ENCODE measurements at regions not wholly inside any gene's neighbourhood (a gene's known extent, or its start where the extent isn't known, plus 50 kb on each side); places are given as distances from the start of the nearest gene placed in this dataset.
"Not testable (repeated sequence)": the region's sequence is repeated elsewhere in the genome, so short reads cannot be mapped to it uniquely, and the experiment has no call there.

DNA sequence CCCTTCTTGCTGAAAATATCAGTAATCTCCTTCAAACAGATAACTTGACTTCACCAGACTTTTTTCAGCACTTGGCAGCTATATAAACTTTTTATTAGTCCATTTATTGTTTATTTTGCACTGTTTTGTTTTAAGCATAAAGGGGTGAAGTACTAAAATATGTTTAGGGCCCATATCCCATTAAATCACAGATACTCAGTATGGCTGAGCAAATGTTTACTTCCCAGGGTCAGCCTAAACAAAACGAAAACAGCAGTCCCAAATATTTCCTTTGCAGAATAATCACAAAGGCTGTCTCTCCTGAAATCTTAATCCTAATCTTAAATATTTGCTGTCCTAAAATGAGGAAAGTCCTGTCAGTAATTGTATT, 649.6 kb downstream of the TNS3 start:
- no peak for DNase-seq

DNA sequence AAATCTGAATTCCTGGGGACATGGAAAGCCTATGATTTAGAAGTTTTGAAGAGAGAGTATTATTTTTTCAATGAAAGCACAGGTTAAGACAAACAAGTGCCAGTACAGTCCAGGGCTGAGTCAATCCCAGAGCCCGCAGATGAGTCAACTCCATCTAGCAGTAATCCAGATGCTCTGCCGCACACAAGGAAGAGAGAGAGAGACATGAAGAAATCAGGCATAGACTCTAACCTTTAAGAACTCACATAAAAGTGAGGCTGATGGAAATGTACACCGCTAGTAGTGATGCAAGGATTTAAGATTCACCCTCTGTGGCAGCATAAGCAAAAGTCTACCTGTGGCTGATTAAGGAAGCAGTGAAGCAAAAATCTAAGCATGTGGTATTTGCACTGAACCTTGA, 651.5 kb downstream of the TNS3 start:
- DNase-seq: peak; percentile 69

DNA sequence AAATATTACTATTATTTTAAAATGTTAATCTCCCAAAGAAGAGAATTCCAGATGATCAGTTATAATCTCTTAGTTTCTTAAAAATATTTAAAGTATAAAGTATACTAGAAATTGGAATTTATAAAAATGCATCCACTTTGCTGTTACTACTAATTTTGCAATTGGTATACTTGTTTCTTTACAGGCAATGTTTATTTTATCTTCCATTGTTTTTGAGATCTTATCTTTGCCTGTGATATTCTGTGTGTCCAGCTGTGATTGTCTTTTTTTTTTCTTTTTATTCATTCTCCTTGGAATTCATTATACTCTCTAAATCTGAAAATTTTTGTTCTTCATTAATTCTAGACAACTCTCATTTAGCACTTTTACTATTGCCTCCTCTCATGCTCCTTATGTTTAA, 652.6 kb downstream of the TNS3 start:
- no peak for DNase-seq

- DNase-seq: no peak
Measured at GRCh38 chr7:46928719-46929118, 653.2 kb downstream of the TNS3 start.

DNA sequence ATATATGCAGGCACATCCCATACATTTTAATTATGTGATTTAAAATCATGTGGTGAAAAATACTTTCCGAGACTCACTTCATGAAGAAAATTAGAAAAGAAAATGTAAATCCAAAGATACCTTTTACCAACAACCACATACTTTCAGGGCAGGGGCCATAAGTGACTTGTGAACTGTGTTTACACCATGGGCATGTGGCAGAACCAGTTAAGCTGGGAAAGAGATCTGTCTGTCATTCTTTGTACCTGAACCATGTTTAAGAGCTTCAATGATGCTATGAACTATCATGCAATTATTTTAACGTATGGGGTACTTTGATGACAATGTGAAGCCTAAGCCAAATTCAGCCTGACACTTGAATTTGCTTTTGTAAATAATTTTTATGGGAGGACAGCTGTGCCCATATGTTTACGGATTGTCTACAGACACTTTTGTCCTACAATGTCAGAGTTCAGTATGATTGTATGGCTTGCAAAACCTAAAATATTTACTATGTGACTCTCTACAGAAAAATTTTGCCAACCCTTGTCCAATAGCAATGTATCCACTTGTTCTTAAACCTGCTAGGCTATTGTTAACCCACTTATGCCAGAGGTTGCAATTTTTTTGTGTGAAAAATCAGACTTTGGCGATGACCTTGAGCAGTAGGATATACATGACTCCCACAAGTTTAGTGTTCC, 654.6 kb downstream of the TNS3 start:
- no peak for DNase-seq

GRCh38 chr7:46916581-46916980, 665.3 kb downstream of the TNS3 start:
- DNase-seq: no peak

DNA sequence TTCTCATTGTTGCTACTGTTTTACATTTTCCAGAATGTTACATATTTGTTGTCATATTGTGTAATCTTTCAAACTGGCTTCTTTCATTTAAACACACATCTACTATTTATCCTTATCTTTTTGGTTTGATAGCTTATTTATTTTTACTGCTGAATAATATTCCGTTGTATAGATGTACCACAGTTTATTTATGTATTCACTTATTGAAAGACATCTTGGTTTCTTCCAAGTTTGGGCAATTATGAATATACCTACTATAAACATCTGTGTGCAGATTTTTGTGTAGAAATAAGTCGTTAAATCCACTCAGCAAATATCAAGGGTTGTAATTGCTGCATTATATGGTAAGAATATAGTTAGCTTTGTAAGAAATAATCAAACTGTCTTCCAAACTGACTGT, 669.2 kb downstream of the TNS3 start:
- no peak for DNase-seq

GRCh38 chr7:46909601-46910051, 672.3 kb downstream of the TNS3 start:
- DNase-seq: no peak

DNA sequence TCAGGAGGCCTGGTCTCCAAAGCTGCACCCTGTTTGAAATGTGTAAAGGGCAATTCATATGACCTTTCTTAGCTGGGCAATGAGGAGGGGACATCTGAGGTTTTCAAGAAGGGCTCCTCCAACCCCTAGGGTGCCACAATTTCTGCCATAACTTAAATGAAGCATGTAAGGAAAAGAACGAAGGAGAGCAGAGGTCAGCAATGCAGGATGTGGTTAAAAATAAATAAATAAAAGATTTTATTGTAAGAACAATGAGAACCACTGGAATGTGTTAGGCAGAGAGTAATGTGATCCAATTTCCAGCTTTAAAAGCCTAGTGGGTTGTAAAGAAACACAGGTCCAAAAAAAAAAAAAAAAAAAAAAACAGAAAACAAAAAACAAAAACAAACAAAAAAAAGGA, 673.1 kb downstream of the TNS3 start:
- no peak for DNase-seq

DNA sequence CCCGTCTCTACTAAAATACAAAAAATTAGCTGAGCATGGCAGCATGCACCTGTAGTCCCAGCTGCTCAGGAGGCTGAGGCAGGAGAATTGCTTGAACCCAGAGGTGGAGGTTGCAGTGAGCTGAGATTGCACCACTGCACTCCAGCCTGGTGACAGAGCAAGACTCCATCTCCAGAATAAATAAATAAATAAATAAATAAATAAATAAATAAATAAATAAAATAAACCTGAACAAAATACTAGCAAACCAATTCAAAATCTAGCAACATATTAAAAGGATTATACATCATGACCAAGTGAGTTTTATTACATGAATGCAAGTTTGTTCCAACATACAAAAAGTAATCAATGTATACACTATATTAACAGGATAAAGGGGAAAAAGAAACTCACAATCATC, 677.4 kb downstream of the TNS3 start:
- DNase-seq: not testable (repeated sequence)

DNA sequence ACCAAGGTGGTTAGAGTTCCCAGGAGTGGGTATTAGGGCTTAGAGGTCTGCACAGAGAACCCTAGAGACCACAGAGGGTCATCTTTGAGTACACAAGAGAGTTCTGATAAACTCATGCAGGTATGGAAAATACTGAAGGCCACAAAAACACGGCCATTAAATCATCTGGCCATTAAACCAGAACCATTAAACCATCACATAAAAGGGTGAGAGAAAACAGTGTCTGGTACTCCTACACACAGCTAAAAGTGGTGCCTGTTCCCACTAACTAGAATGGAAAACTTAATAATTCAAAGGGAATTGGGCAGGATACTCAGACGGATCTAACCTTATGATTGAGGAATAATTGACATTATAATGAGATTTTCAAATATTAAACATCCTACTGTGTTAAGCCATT, 679.4 kb downstream of the TNS3 start:
- no peak for DNase-seq

DNA sequence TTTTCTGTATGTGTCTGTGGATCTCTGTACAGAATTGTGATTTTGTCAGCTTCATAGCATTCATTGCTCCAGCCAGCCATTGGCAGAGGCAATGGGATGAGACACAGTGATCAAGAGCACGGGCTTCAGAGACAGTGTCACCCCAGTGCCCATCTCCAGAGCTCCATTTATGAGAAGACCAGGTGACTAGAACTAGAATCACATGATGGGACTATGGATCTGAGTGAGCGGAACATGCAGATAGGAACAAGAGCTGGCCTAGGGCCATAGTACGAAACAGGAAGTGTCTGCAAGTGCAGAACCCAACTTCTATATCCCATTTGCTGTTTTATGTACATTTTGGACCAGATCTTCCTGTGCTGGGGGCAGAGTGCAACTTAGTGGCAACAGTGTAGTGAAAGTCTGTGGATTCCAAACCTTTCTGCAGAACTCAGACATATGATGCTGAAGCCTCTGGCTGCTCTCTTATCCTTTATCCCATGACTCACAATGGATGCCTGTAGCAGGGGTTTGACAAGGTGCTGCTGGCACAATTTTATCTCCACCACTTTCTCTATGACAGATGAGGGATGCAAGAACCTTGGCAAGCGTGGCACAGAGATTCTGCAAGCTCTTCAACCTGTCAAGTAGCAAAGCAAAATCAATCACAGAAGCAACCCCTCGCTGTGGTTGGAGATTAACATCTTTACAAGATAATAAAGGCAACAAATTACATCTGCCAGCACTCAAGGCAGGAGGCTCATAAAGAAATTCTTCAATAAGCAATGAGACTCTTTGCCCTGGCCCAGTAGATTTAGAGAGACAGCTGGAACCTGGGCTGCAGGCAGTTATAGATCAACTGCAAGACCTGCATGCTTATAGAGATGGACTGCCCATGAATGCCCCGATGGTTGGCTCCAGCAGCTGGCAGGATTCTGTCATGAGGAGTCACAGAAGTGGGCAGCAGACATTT, 681.3 kb downstream of the TNS3 start:
- no peak for DNase-seq

GRCh38 chr7:46897381-46897780, 684.5 kb downstream of the TNS3 start:
- no peak for DNase-seq

DNA sequence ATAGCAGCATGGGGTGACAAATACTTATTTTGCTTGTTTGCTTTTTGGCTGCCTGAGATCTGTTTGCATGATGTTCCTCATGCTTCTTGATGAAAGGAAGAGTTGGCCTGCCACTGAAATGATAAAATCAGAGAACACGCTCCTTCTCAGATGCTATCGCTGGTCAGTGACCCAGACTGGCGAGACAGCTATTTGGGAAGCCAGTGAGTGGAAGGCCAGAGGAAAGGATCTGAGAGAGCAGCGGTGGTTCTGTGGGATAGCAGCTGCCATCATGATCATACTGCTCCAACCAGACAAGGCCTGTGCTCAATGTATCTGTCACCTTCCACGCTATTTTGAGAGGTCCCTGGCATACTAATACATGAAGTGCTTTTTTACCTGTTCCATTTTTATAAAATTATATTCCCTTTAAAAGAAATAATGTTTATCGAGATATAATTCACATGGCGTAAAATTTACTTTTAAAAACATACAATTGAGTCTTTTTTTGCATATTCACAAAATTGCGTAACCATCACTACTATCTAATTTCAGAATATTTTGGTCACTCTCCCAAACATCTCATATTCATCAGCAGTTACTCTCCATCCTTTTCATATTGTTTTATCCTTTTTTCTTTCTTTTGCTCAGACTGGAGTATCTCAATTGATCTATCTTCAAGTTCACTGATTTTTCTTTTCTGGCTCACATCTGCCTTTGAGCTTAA, 695.1 kb downstream of the TNS3 start:
- peak; percentile 75 for DNase-seq

DNA sequence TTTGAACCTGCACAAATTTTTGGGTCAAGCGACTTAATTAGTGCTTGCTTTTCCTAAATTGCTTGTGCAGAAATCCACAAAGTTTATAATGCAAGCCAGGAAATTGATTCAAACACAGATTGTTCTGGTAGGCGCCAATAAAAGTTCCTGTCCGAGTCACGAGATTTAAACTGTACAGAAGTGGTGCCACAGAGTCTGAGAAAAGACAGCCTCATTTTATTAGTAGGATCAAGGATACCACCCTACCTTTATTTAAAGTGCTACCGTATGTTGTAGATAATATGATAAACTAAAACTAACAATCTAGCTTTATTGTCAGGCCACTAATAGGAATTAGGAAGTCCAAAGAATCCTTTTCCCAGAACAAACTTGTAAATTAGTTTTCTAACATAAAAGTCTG, 696.7 kb downstream of the TNS3 start:
- DNase-seq: no peak

DNA sequence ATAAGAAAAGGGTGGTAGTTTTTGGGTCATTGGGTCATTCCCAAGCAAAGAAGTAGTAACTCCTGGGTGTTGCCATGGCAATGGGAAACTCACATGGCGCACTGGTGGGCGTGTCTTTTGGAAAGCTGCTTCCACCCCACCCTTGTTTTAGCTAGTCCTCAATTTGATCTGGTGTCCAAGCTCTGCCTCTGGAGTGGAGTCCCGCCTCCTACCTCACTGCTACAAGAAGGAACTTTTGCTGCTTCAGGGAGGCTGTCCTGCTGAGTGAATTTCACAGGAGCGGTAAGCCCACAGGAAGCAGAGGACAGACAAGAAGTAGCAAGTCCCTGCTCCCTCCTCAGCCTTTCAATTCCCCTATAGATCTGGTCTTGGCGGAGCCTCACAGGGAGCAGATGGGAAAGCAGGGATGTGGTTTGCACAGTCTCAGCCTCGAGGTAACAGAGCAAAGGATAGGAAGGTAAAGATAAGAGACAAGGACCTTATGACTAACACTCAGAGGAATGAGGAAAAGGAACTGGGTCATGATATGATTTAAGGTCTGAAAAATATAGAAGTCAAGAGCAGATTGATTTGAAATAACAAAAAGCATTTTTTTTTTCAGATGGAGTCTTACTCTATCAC, 700.3 kb downstream of the TNS3 start:
- peak; percentile 78 for DNase-seq

- DNase-seq: no peak
Measured at GRCh38 chr7:46880508-46881196, 701.3 kb downstream of the TNS3 start.

- no peak for DNase-seq
Measured at GRCh38 chr7:46879783-46880182, 702.1 kb downstream of the TNS3 start.

DNA sequence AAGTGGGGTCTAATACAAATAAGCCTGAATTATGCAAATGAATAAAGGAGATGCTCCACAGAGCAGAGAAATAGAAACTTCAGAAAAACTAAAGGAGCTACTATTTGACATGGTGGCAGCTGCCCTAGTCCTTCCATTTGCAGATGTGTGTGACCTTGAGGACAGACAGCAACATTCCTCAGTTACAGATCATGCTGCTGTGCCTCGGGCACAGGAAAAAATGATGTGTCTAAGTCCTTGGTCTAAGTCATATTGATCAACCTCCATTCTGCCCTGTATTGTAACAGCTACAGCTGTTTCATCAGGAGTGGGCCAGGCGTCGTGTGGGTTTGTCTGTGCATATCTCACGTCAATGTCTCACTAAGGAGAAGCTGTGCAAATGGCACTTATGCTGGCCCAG, 710.4 kb downstream of the TNS3 start:
- DNase-seq: no peak

GRCh38 chr7:46864716-46865115, 717.2 kb downstream of the TNS3 start:
- no peak for DNase-seq

GRCh38 chr7:46859963-46860475, 721.9 kb downstream of the TNS3 start:
- DNase-seq: no peak

DNA sequence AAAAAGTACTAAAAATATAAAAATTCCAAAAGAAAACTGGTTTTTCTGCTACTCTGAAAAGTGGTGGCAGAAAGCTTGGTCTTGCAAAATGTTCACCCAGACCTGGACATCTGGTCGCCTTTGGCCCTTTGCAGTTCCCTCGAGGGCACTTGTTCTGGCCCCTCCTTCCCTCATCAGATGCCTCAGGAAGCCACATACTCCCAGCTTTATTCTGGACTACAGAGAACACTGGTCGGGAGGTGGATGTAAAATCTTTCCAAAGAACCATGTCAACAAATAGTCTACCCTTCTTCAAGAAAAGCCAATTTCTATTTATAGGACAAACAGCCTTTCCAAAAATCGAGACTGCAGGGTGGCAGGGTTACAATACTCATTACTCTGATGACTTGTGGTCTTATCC, 726.1 kb downstream of the TNS3 start:
- DNase-seq: no peak

Data from islet precursor cell (in vitro differentiated cells).